ENCODE measurements at regions not wholly inside any gene's neighbourhood (a gene's known extent, or its start where the extent isn't known, plus 50 kb on each side); places are given as distances from the start of the nearest gene placed in this dataset.
"Not testable (repeated sequence)": the region's sequence is repeated elsewhere in the genome, so short reads cannot be mapped to it uniquely, and the experiment has no call there.

GRCh38 chr13:91238036-91238435 is 109.5 kb upstream of the MIR17HG start:
- DNase-seq = no peak

GRCh38 chr13:91240341-91240740 is 107.1 kb upstream of the MIR17HG start:
- DNase-seq = no peak

DNA sequence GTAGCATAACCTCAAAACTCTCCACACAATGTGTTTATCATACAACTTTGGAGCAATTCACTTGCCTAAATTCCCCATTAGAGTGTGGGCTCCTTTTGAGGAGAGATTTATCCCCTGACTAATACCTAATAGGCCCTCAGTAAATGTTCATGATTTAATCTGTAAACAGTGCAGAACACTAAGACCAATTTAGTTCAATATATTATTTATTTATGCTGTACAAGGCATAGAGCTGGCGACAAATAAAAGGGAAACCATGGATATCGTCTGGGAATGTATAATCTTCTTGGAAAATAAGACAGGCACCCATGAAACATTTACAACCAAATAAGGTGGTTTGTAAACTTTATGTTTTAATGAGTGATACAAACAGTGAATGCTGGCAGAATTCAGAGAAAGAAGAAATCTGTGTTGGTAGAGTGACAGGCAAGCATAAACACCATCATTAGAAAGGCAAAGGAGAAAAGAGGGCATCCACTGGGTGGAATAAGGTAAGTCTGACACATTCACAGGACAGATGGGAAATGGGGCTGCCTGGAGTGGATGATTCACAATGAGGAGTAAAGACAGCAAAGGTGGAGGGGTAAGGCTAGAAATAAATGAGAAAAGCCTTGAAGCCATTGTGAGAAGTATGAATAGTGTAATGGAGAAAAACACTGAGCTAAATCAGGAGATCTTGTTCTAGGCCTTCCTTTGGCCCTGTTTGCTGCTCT is 106.1 kb upstream of the MIR17HG start:
- DNase-seq = no peak

DNA sequence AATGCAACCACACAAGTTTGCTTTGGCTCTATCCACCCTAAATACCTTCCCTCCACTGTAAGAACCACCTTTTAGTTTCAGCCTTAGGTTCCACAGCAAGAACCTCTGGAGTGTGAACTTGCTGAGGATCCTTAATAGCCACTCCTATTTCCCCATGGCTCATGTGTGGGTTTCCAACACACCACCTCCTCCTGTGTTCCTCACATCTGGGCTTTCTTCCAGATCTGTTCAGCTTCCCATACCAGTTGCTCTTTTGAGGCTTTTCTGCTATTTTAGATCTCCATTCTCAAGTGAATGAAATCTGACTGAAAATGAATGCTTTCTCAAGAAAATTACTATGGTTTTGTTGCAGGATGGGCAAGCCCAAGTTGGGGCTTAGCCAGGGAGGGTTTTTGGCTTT is 104.8 kb upstream of the MIR17HG start:
- no peak for DNase-seq

DNA sequence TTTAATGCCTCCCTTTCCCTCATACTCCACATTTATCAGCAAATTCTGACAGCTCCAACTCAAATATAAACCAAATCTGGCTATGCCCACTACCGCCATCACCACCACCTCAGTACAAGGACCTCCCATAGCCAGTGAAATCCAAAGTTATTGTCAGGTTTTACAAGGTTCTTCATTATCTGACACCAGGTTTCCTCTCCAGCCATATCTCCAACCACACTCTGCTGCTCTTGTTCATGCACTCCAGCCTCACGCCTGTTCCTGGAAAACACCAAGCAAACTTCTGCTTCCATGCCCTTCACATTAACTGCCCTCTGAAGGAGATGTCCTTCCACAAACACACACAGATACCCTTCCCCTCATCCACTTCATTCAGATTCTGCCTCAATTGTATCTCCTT is 102.2 kb upstream of the MIR17HG start:
- no peak for DNase-seq

GRCh38 chr13:91247768-91248167 is 99.7 kb upstream of the MIR17HG start:
- no peak for DNase-seq

- no peak for DNase-seq
These were observed 99.2 kb upstream of the MIR17HG start for GRCh38 chr13:91248249-91248648.

GRCh38 chr13:91249370-91249769 is 98.1 kb upstream of the MIR17HG start:
- no peak for DNase-seq

- no peak for DNase-seq
These were observed 97.6 kb upstream of the MIR17HG start for GRCh38 chr13:91249861-91250260.

- not testable (repeated sequence) for DNase-seq
These were observed 95.9 kb upstream of the MIR17HG start for GRCh38 chr13:91251573-91251972.

DNA sequence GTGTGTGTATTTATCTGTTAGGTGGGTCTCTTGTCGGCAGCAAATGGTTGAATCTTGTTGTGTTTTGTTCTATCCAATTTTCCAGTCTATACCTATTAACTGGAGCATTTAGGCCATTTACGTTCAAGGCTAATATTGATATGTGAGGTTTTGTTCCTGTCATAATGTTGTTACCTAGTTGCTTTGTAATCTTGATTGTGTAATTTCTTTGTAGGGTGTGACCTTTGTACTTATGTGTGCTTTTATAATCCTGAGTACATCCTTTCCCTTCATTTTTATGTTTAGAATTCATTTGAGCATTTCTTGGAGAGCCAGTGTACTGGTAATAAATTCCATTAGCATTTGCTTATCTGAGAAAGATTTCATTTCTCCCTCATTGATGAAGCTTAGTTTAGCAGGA is 83.0 kb upstream of the MIR17HG start:
- DNase-seq = no peak

- DNase-seq = no peak
These were observed 78.2 kb upstream of the MIR17HG start for GRCh38 chr13:91269237-91269636.

DNA sequence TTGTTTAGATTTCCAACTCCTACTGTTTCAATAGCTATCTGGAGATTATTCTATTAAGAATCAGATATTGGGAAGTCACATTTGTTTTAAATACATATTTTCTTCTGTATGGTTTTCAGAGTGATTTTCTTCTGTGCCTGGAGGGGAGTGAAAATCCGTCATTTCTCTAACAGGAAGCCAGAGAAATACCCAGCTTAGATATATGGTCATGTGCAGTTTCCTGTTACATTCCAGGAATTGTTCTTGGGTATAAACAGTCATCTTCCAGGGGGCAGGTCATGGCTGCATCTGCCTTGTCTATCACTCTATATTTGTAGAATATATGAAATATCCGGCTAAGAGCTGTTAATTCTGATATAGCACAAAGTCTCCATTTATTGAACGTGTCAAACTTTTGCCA is 77.5 kb upstream of the MIR17HG start:
- no peak for DNase-seq

DNA sequence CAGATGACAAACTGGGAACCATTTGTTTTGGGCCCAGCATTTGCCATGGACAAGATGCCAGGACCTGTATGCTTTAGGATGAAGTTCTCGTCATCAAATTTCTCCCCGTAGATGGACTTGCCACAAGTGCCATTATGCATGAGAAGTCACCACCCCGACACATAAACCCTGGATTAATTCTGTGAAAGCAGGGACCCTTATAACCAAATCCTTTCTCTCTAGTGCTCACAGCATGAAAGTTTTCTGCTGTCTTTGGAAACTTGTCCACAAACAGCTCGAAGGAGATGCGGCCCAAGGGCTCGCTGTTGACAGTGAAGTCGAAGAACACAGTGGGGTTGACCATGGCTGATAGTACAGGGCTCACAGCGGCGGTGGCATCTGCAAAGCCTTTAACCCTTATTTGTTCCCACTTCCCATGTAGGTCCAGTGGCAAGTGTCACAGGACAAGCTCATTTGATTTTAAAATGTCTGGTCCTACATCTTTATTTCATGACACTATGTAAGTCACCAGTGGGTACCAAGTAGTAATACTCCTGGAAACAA is 75.2 kb upstream of the MIR17HG start:
- no peak for DNase-seq

- no peak for DNase-seq
These were observed 73.8 kb upstream of the MIR17HG start for GRCh38 chr13:91273675-91274074.

GRCh38 chr13:91277013-91277676 is 70.3 kb upstream of the MIR17HG start:
- DNase-seq = no peak

- DNase-seq = no peak
These were observed 69.2 kb upstream of the MIR17HG start for GRCh38 chr13:91278291-91278690.

- no peak for DNase-seq
These were observed 68.6 kb upstream of the MIR17HG start for GRCh38 chr13:91278888-91279287.

DNA sequence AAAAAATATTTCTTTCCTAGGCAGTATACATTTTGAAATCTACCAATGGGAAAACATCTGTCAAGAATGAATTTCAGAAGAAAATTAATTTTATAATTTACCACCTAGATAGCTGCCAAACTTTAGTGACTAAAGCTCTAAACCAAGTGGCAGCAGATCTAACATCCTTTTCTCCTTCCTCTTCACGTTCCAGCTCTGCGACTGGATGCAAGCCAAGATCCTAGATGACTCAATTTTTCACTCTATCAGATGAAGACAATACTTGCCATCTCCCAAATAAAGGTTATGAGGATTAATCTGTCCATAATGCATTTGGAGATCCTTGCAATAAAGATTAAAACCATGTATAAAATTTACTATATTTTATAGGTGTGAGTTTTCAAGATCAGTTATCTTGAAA is 66.7 kb upstream of the MIR17HG start:
- DNase-seq = no peak

- DNase-seq = no peak
These were observed 63.2 kb upstream of the MIR17HG start for GRCh38 chr13:91284335-91284734.

GRCh38 chr13:91286317-91286716 is 61.2 kb upstream of the MIR17HG start:
- DNase-seq = no peak

- DNase-seq = no peak
These were observed 56.4 kb upstream of the MIR17HG start for GRCh38 chr13:91291078-91291477.

DNA sequence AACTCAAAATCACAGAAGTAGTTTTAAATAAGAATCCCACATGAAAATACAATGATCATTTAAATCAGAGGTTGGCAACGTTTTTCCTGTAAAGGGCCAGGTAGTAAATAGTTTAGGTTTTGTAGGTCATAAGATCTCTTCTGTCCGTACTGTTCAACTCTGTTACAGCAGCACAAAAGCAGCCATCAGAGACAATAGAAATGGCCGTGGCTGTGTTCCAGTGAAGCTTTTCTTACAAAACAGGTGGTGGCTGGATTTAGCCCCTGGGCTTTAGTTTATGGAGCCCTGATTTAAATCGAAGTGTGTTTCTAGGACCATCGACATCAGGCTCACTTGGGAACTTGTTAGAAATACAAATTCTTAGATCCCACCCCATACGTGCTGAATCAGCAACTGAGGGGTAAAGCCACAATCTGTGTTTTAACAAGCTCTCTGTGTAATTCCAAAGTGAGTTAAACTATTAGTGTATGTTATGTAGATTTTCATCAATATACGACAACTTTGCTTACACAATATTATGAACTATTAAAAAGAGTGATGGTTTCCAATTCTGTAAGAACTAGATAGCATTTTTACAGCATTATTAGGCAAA is 54.8 kb upstream of the MIR17HG start:
- DNase-seq = no peak

Data from activated T-cell treated with anti-CD3 and anti-CD28 coated beads, Interleukin-2, amount 50 U/mL, for 1 hour (primary cell).